Stimulated activated CD4-positive, alpha-beta T cell treated with anti-CD3 and anti-CD28 coated beads, Interleukin-15, amount 100 ng/mL, for 1 hour (primary cell): ENCODE measurements at regions not wholly inside any gene's neighbourhood (a gene's known extent, or its start where the extent isn't known, plus 50 kb on each side); places are given as distances from the start of the nearest gene placed in this dataset.
"Not testable (repeated sequence)": the region's sequence is repeated elsewhere in the genome, so short reads cannot be mapped to it uniquely, and the experiment has no call there.

ENCODE experiments used
- DNase-seq, 2 donors: peaks; one replicate each; pipeline ENCODE4 v3.0.0-alpha.2; 2020; ENCODE audit warnings: low read depth in 1 of 2, low spot score in 1 of 2

GRCh38 chr5:36521838-36522745 is 84.3 kb upstream of the SLC1A3 start:
- no peak for DNase-seq

GRCh38 chr5:36522746-36523065 is 83.7 kb upstream of the SLC1A3 start:
- no peak for DNase-seq

- DNase-seq = no peak
Measured at GRCh38 chr5:36523450-36523849, 83.0 kb upstream of the SLC1A3 start.

GRCh38 chr5:36523926-36524325 is 82.5 kb upstream of the SLC1A3 start:
- DNase-seq = no peak

- DNase-seq = no peak
Measured at GRCh38 chr5:36526537-36526936, 79.9 kb upstream of the SLC1A3 start.

GRCh38 chr5:36528588-36528987 is 77.8 kb upstream of the SLC1A3 start:
- DNase-seq = no peak

- DNase-seq = no peak
Measured at GRCh38 chr5:36529142-36529541, 77.3 kb upstream of the SLC1A3 start.

- DNase-seq = no peak
Measured at GRCh38 chr5:36530215-36530614, 76.2 kb upstream of the SLC1A3 start.

- no peak for DNase-seq
Measured at GRCh38 chr5:36531401-36531800, 75.0 kb upstream of the SLC1A3 start.

- no peak for DNase-seq
Measured at GRCh38 chr5:36535378-36535777, 71.0 kb upstream of the SLC1A3 start.

GRCh38 chr5:36535859-36536615 is 70.4 kb upstream of the SLC1A3 start:
- DNase-seq = no peak

GRCh38 chr5:36536616-36537005 is 69.8 kb upstream of the SLC1A3 start:
- no peak for DNase-seq

GRCh38 chr5:36537724-36538123 is 68.7 kb upstream of the SLC1A3 start:
- no peak for DNase-seq

GRCh38 chr5:36552651-36553393 is 53.6 kb upstream of the SLC1A3 start:
- DNase-seq = no peak

GRCh38 chr5:36555035-36555434 is 51.4 kb upstream of the SLC1A3 start:
- DNase-seq = not testable (repeated sequence)
